Spinal cord (tissue), 9 donors: ENCODE measurements at regions not wholly inside any gene's neighbourhood (a gene's known extent, or its start where the extent isn't known, plus 50 kb on each side); places are given as distances from the start of the nearest gene placed in this dataset.

Experiments used
- DNase-seq, 6 donors: peaks; one replicate each; pipeline versions ENCODE4 v3.0.0 to v3.0.0-alpha.2; 2013 to 2015; ENCODE audit warnings: low spot score in 6 of 6, low read depth in 4 of 6
- H3K27ac ChIP-seq: one replicate; pipeline ENCODE4 v1.5.1; 2013; ENCODE audit warnings: low read depth, low read length, control low read depth
- H3K27me3 ChIP-seq: one replicate; pipeline ENCODE4 v1.6.1; 2013; ENCODE audit warnings: low read length; ENCODE audit not compliant: control insufficient read depth, insufficient read depth
- H3K36me3 ChIP-seq: one replicate; pipeline ENCODE4 v1.6.1; 2013; ENCODE audit warnings: low read length; ENCODE audit not compliant: control insufficient read depth, insufficient read depth
- H3K4me1 ChIP-seq: one replicate; pipeline ENCODE4 v1.6.1; 2013; ENCODE audit warnings: low read length; ENCODE audit not compliant: control insufficient read depth, insufficient read depth
- H3K4me3 ChIP-seq: one replicate; pipeline ENCODE4 v1.5.1; 2013; ENCODE audit warnings: low read depth, low read length, control low read depth
- H3K9me3 ChIP-seq: one replicate; pipeline ENCODE4 v1.6.1; 2013; ENCODE audit warnings: low read length; ENCODE audit not compliant: control insufficient read depth, insufficient read depth
- WGBS: methylation state at CpG from one replicate; pipeline ENCODE4 v1.1.5; 2013; ENCODE audit warnings: missing lambda C conversion rate; ENCODE audit not compliant: insufficient coverage; 5-methylcytosine and 5-hydroxymethylcytosine counted together
- donor health status: healthy.

GRCh38 chr14:78090864-78091263 lies 79.3 kb upstream of the NRXN3 start:
- Histone ChIP-seq H3K4me1 (peaks cover 8% of the 10 kb centered on the region), H3K36me3 (no peaks in the 10 kb centered on the region), H3K9me3 (no peaks in the 10 kb centered on the region), H3K4me3 (no peak overlapping the region), H3K27me3 (no peaks in the 10 kb centered on the region), H3K27ac (no peak overlapping the region)
- no peak for DNase-seq
- WGBS, result 57% methylated on average over 5 of the region's 8 CpGs

- H3K4me1 ChIP-seq, result peaks cover 8% of the 10 kb centered on the region
- no peaks in the 10 kb centered on the region for H3K9me3 ChIP-seq
- no peak for DNase-seq
- H3K36me3 ChIP-seq, result no peaks in the 10 kb centered on the region
- no peak overlapping the region for H3K27ac ChIP-seq
- WGBS, result 82% methylated on average over 3 of the region's 5 CpGs
- no peaks in the 10 kb centered on the region for H3K27me3 ChIP-seq
- no peak overlapping the region for H3K4me3 ChIP-seq
Measured at GRCh38 chr14:78091361-78091760, 78.8 kb upstream of the NRXN3 start.

GRCh38 chr14:78092040-78092439 lies 78.1 kb upstream of the NRXN3 start:
- WGBS, result 88% methylated on average over 6 of the region's 7 CpGs

GRCh38 chr14:78103271-78103670 lies 66.9 kb upstream of the NRXN3 start:
- H3K36me3 ChIP-seq, result no peaks in the 10 kb centered on the region
- no peaks in the 10 kb centered on the region for H3K4me1 ChIP-seq
- 80% methylated on average over 2 of the region's 3 CpGs for WGBS
- H3K4me3 ChIP-seq, result no peak overlapping the region
- no peak for DNase-seq
- no peaks in the 10 kb centered on the region for H3K9me3 ChIP-seq
- no peak overlapping the region for H3K27ac ChIP-seq
- H3K27me3 ChIP-seq, result no peaks in the 10 kb centered on the region

More at GRCh38 chr14:78092040-78092439, 78.1 kb upstream of the NRXN3 start:
- no peaks in the 10 kb centered on the region for H3K9me3 ChIP-seq
- no peak overlapping the region for H3K27ac ChIP-seq
- H3K27me3 ChIP-seq, result no peaks in the 10 kb centered on the region
- DNase-seq, result peak in 1 of 6 donors; percentile 8
- no peak overlapping the region for H3K4me3 ChIP-seq
- H3K36me3 ChIP-seq, result no peaks in the 10 kb centered on the region
- peaks cover 8% of the 10 kb centered on the region for H3K4me1 ChIP-seq

- no peaks in the 10 kb centered on the region for H3K36me3 ChIP-seq
- peak in 1 of 6 donors; percentile 7 for DNase-seq
- 89% methylated on average over 7 of the region's 7 CpGs for WGBS
Measured at GRCh38 chr14:78104160-78104559, 66.0 kb upstream of the NRXN3 start.

GRCh38 chr14:78104655-78105054 lies 65.5 kb upstream of the NRXN3 start:
- Histone ChIP-seq H3K27me3 (no peaks in the 10 kb centered on the region), H3K27ac (no peak overlapping the region), H3K4me1 (no peaks in the 10 kb centered on the region), H3K36me3 (no peaks in the 10 kb centered on the region), H3K4me3 (no peak overlapping the region), H3K9me3 (no peaks in the 10 kb centered on the region)
- DNase-seq, result no peak
- 88% methylated on average over 1 of the region's 1 CpG for WGBS

More at GRCh38 chr14:78104160-78104559, 66.0 kb upstream of the NRXN3 start:
- H3K27ac ChIP-seq, result no peak overlapping the region
- no peaks in the 10 kb centered on the region for H3K4me1 ChIP-seq
- no peak overlapping the region for H3K4me3 ChIP-seq
- H3K27me3 ChIP-seq, result no peaks in the 10 kb centered on the region
- no peaks in the 10 kb centered on the region for H3K9me3 ChIP-seq

- DNase-seq, result no peak
- no peak overlapping the region for H3K4me3 ChIP-seq
- 78% methylated on average over 2 of the region's 2 CpGs for WGBS
- no peaks in the 10 kb centered on the region for H3K4me1 ChIP-seq
- no peak overlapping the region for H3K27ac ChIP-seq
- H3K9me3 ChIP-seq, result no peaks in the 10 kb centered on the region
- H3K36me3 ChIP-seq, result no peaks in the 10 kb centered on the region
- H3K27me3 ChIP-seq, result no peaks in the 10 kb centered on the region
Measured at GRCh38 chr14:78106381-78106780, 63.8 kb upstream of the NRXN3 start.

GRCh38 chr14:78107166-78107565 lies 63.0 kb upstream of the NRXN3 start:
- Histone ChIP-seq H3K4me1 (no peaks in the 10 kb centered on the region), H3K27me3 (no peaks in the 10 kb centered on the region), H3K36me3 (no peaks in the 10 kb centered on the region), H3K4me3 (no peak overlapping the region), H3K27ac (no peak overlapping the region), H3K9me3 (no peaks in the 10 kb centered on the region)
- no peak for DNase-seq

GRCh38 chr14:78119440-78119839 lies 50.7 kb upstream of the NRXN3 start:
- H3K36me3 ChIP-seq, result no peaks in the 10 kb centered on the region
- WGBS, result no CpG with 5 or more reads among the region's 3 CpGs
- no peaks in the 10 kb centered on the region for H3K27me3 ChIP-seq

More at GRCh38 chr14:78119440-78119839, 50.7 kb upstream of the NRXN3 start:
- H3K27ac ChIP-seq, result no peak overlapping the region
- H3K4me1 ChIP-seq, result peaks cover 4% of the 10 kb centered on the region
- no peaks in the 10 kb centered on the region for H3K9me3 ChIP-seq
- DNase-seq, result no peak
- H3K4me3 ChIP-seq, result no peak overlapping the region
